Motor neuron (in vitro differentiated cells): ENCODE measurements at regions not wholly inside any gene's neighbourhood (a gene's known extent, or its start where the extent isn't known, plus 50 kb on each side); places are given as distances from the start of the nearest gene placed in this dataset.
"Not testable (repeated sequence)": the region's sequence is repeated elsewhere in the genome, so short reads cannot be mapped to it uniquely, and the experiment has no call there.

ENCODE experiments used
- ATAC-seq, 8 experiments: fragments of 200-7000 bp; cut with Tn5 transposase; replicated peaks in 6 of 8; 2 replicates each; pipeline ENCODE4 v1.8.0; 2021; ENCODE audit warnings: mild to moderate bottlenecking in 8 of 8, moderate library complexity in 8 of 8
- H3K27ac ChIP-seq, 2 donors: fragments of 250-450 bp; sonication (Bioruptor Pico); 2 replicates each; pipeline ENCODE4 v1.9.0; 2021; ENCODE audit warnings: antibody characterized with exemption in 2 of 2, mild to moderate bottlenecking in 2 of 2, moderate library complexity in 1 of 2
- H3K4me1 ChIP-seq, 2 donors: fragments of 250-450 bp; sonication (Bioruptor Pico); replicated peaks in 1 of 2; 2 replicates each; pipeline ENCODE4 v1.6.1; 2021; ENCODE audit warnings: antibody characterized with exemption in 2 of 2, mild to moderate bottlenecking in 2 of 2, moderate library complexity in 1 of 2
- H3K4me3 ChIP-seq, 5 donors: fragments of 250-450 bp; sonication (Bioruptor Pico); 2 replicates each; pipeline ENCODE4 v1.9.0; 2021; ENCODE audit warnings: antibody characterized with exemption in 5 of 5, mild to moderate bottlenecking in 5 of 5, moderate library complexity in 4 of 5
- WGBS, 10 experiments: fragments of 450-650 bp; shearing (Covaris generic); methylation state at CpG; one replicate each; pipeline ENCODE4 v1.0.0; 2022; 5-methylcytosine and 5-hydroxymethylcytosine counted together
- in situ Hi-C, 9 experiments: fragments of 400-800 bp; cut with MboI; loops; one replicate each; pipeline ENCODE4 v1.15.0; 2021; ENCODE audit warnings: low sequenced_read_pairs in 9 of 9, low pct_unique_long_range_greater_than_20kb in 2 of 9; ENCODE audit not compliant: unreplicated experiment in 9 of 9

DNA sequence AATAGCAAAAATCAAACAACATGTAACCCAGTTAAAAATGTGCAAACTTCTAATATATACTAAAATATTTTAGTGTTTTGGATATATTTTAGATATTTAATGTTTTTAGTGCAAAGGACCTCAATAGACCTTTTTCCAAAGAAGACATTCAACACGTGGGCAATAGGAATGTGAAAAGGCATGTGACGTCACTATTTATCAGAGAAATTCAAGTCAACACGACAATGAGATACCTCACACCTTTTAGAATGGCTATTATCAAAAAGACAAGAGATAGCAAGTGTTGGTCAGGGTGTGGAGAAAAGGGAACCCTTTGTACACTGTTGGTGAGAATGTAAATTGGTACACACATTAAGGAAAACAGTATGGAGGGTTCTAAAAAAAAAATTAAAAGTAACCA is 115.6 kb upstream of the FAM47B start:
- 0 to 80% (median 75%) methylated on average over 1 to 2 of the region's 3 CpGs; no CpG with 5 or more reads in 7 of the 10 experiments for WGBS, 10 experiments
- H3K4me3 ChIP-seq, result no peak overlapping the region
- H3K4me1 ChIP-seq, result no peaks in the 10 kb centered on the region
- ATAC-seq, result no peak
- in situ Hi-C loops, result no loop called here
- no peak overlapping the region for H3K27ac ChIP-seq

DNA sequence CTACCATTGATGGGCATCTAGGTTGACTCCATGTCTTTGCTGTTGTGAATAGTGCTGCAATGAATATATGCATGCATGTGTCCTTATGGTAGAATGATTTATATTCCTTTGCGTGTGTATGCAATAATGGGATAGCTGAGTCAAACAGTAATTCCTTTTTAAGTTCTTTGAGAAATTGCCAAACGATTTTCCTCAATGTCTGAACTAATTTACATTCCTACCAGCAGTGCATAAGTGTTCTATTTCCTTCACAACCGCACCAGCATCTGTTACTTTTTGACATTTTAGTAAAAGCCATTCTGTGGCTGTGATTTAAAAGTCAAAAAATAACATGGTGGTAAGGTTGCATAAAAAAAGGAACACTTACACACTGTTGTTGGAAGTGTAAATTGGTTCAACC is 103.1 kb upstream of the FAM47B start:
- no peaks in the 10 kb centered on the region for H3K4me1 ChIP-seq
- WGBS, 10 experiments, result 0 to 100% (median 52%) methylated on average over 1 to 3 of the region's 3 CpGs; no CpG with 5 or more reads in 4 of the 10 experiments
- no peak overlapping the region for H3K4me3 ChIP-seq
- ATAC-seq, result no peak
- in situ Hi-C loops, result no loop called here
- no peak overlapping the region for H3K27ac ChIP-seq

DNA sequence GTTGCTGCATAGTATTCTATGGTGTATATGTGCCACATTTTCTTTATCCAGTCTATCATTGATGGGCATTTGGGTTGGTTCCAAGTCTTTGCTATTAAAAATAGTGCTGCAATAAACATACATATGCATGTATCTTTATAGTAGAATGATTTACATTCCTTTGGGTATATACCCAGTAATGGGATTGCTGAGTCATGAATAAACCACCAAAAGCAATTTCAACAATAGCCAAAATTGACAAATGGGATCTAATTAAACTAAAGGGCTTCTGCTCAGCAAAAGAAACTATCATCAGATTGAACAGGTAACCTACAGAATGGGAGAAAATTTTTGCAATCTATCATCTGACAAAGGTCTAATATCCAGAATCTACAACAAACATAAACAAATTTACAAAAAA is 101.4 kb upstream of the FAM47B start:
- H3K4me3 ChIP-seq, ATAC-seq, H3K4me1 ChIP-seq, H3K27ac ChIP-seq, in situ Hi-C loops: not testable (repeated sequence)

DNA sequence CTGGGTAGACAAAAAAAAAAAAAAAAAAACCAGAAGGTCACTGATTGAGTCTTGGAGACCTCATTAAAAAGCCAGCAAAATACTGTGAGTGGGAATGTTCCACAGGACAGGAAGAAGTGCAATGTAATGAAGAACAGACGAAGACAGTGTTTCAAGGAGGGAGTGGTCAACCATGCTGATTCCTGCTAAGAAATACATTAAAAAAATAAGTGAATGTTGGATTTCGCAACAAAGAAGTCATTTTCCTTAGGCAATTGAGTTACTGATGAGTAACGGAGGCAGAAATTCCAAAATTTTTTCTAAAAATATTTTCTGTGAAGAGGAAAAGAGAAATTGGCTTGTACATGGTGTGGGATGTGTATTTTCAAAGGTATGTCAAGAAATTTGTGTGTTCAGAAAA is 94.3 kb upstream of the FAM47B start:
- Histone ChIP-seq H3K4me3 (no peak overlapping the region), H3K4me1 (no peaks in the 10 kb centered on the region), H3K27ac (no peak overlapping the region)
- WGBS, 10 experiments, result 0 to 100% (median 34%) methylated on average over 1 to 3 of the region's 3 CpGs; no CpG with 5 or more reads in 3 of the 10 experiments
- no peak for ATAC-seq
- in situ Hi-C loops, result no loop called here

DNA sequence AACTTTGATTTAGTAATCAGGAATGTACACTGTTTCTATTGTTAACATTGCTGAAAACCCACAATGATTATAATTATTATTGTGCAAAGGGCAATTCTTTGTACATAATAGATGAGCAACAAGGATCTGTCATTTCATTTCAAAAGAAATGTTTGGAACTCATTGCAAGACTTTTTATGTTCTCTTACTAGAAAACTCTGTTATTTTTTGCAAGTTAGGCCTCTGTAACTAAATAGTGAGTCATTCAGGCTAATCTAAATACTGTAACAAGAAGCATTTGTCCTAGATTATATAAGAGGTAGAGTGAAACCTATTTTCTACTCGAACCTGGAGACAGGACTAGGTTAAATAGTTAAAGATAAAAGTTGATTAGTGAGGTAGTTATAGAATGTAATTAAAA is 93.2 kb upstream of the FAM47B start:
- in situ Hi-C loops, result no loop called here
- no peak for ATAC-seq
- no peak overlapping the region for H3K4me3 ChIP-seq
- H3K27ac ChIP-seq, result no peak overlapping the region
- 10 to 50% methylated on average over 1 of the region's 1 CpG; no CpG with 5 or more reads in 8 of the 10 experiments for WGBS, 10 experiments
- H3K4me1 ChIP-seq, result no peaks in the 10 kb centered on the region

DNA sequence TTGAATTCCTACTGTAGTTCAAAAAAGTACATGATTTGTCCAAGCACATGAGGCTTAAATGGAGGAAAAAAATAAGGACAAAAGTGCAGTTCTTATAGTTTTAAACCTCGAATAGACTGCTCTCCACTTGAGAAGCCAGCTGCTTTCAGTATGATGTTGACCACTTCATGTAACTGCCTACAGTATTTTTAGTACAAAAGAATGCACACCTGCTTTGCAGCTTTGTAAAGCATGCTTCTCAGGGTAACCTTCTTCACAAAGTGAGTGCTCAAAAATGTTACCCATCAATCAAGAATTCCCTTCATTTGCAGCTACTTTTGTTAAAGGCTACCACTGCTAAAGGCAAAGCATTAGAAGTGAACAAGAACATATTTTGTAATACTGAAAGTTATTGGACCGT is 83.4 kb upstream of the FAM47B start:
- no peak for ATAC-seq
- in situ Hi-C loops, result no loop called here
- no peak overlapping the region for H3K27ac ChIP-seq
- no peak overlapping the region for H3K4me3 ChIP-seq
- WGBS, 10 experiments, result 14 to 89% (median 31%) methylated on average over 1 to 2 of the region's 2 CpGs; no CpG with 5 or more reads in 5 of the 10 experiments
- H3K4me1 ChIP-seq, result no peaks in the 10 kb centered on the region

DNA sequence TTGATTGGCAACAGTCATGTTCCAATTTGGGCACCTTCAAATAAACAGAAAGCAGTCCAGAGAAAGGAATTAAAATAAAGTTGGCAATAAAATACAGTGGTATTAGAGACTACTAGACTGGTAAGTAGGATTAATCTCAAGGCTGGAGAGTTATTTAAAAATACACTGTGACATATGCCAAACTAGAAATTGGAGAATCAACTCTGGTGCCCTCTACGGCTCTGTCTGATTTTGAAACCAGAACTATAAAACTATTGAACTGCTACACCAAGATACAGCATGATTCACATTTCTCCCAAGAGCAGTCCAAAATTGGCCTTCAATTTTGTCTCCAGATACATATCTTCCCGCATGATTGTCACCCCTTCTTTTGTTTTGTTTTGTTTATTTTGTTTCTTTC is 78.7 kb upstream of the FAM47B start:
- Histone ChIP-seq H3K4me1 (no peaks in the 10 kb centered on the region), H3K4me3 (no peak overlapping the region), H3K27ac (no peak overlapping the region)
- WGBS, 10 experiments, result 49 to 100% (median 82%) methylated on average over 1 to 2 of the region's 2 CpGs; no CpG with 5 or more reads in 3 of the 10 experiments
- ATAC-seq, result no peak
- in situ Hi-C loops, result no loop called here

DNA sequence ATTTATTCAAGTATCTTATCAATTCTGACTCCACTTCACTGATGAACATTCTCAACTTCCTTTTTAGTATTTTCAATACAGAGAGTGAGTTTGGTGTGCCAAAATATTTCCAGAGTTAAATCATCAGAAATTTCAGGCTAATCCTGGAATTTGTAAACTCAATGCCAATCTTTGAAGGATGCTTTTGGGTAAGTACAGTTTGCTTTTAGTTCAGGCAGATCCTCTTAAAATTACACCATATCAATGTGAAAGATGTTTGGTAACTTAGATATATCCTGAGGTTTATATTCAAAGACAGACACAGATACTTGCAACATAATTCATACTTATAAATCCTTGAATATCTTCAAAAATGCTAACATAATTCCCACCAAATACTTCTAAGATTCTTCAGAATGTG is 76.0 kb upstream of the FAM47B start:
- no peak for ATAC-seq
- Histone ChIP-seq H3K4me1 (no peaks in the 10 kb centered on the region), H3K27ac (no peak overlapping the region), H3K4me3 (no peak overlapping the region)
- in situ Hi-C loops, result no loop called here

DNA sequence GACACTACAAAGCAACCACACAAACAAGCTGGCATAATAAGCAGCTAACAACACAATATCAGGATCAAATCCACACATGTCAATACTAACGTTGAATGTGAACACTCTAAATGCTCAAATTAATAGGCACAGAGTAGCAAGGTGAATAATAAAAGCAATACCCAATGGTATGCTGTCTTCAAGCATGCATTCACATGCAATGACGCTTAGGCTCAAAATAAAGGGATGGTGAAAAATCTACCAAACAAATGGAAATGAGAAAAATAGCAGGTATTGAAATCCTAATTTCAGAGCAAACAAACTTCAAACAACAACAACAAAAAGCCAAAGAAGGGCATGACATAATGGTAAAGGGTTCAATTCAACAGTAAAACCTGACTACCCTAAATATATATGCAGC is 74.0 kb upstream of the FAM47B start:
- H3K27ac ChIP-seq, result no peak overlapping the region
- H3K4me3 ChIP-seq, result no peak overlapping the region
- no peak for ATAC-seq
- in situ Hi-C loops, result no loop called here
- H3K4me1 ChIP-seq, result no peaks in the 10 kb centered on the region
- WGBS, 10 experiments, result 20 to 80% (median 46%) methylated on average over 1 to 2 of the region's 2 CpGs; no CpG with 5 or more reads in 5 of the 10 experiments

DNA sequence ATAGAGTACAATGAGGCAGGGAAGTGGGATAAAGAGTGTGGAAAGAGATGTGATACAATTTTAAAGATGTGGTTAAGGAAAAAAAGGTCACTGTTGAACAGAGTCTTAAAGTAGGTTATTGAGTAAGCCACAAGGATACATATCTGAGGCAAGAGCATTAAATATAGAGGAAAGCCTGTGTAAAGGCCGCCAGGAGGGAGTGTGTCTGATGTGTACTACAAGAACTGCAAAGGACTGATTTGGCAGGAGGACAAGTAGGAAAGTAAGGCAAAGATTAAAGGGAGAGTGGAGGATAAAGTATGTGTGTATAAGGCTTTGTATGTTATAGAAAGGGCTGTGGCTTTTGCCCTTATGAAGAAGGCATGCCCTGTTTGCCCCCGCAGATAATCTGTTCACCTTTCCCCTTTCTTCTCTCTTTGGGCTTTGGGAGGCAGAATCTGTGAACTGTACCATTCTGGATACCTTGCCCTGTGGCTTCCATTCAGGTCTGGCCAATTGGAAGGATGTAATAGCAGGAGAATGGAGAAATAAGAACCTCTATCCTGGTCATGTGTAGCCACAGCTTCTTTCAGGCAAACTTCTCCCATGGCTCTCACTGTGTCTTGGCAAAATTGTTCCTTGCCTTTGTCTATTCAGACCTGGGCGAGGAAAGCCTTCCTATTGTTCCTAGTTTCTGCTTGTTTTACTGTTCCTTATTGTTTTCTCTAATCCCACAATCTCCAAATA is 68.9 kb upstream of the FAM47B start:
- WGBS, 10 experiments, result 46 to 60% (median 57%) methylated on average over 1 to 3 of the region's 3 CpGs; no CpG with 5 or more reads in 7 of the 10 experiments
- H3K4me3 ChIP-seq, result no peak overlapping the region
- H3K27ac ChIP-seq, result no peak overlapping the region
- no peaks in the 10 kb centered on the region for H3K4me1 ChIP-seq
- ATAC-seq, result no peak
- in situ Hi-C loops, result no loop called here

DNA sequence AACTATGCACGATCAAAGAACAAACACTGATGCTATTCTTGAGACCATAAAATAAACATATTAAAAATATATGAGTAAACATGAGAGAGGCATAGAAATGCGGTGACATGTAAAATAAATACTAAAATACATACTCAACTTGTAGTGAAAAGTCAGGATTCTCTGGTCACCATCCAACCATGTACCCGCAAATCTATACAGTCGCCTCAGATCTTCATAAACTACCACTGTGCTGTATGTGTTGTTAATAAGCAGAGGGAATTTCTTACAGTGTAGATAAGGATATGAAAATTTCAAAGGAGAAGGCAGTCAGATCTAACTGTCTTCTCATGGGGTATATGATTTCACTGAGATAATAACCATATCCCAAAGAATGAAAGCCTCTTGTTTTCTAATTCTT is 67.8 kb upstream of the FAM47B start:
- ATAC-seq, result no peak
- 0 to 100% (median 79%) methylated on average over 1 to 4 of the region's 4 CpGs; no CpG with 5 or more reads in 4 of the 10 experiments for WGBS, 10 experiments
- Histone ChIP-seq H3K4me1 (no peaks in the 10 kb centered on the region), H3K27ac (no peak overlapping the region), H3K4me3 (no peak overlapping the region)
- in situ Hi-C loops, result no loop called here

DNA sequence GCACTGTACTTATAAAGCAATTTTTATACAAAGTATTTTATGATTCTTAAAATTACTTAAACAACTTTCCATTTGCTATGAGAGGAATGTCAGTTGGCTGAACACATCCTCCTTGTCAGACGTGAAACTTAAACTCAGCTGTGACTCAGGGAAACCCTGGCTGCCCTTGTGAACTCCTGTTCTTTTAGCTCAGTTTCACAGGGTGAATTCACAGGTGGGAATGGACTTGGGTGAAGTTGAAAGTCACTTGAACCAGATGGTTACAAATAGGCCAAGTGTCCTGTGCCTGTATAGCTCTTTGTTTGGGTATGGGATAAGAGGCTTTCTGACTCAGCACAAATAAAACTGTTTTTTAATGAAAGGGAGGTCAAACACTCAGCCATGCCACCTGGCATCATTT is 67.4 kb upstream of the FAM47B start:
- WGBS, 10 experiments, result 0 to 80% methylated on average over 1 of the region's 1 CpG; no CpG with 5 or more reads in 8 of the 10 experiments
- in situ Hi-C loops, result no loop called here
- Histone ChIP-seq H3K4me1 (no peaks in the 10 kb centered on the region), H3K27ac (no peak overlapping the region), H3K4me3 (no peak overlapping the region)
- ATAC-seq, result peak in 2 of 8 experiments; percentile 10 to 55

DNA sequence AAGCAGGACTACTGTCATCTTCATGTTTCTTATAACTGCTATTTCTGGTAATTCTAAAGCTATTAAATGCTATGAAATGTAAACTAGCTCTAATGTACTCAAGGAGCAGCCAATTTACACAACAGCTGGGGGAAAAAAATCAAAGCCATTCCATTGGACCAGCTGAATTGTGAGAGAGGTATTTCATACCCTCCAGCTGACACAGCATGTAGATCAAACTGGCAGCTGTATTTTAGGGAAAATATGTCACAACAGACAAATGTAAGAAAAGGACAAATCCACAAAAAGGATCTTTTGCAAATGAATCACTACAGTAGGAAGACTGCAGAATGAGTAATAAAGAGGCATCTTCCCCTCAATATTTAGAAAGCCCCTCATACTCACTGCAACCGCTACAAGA is 65.2 kb upstream of the FAM47B start:
- in situ Hi-C loops, result no loop called here
- ATAC-seq, result no peak
- 60 to 67% methylated on average over 1 of the region's 1 CpG; no CpG with 5 or more reads in 8 of the 10 experiments for WGBS, 10 experiments
- H3K27ac ChIP-seq, result no peak overlapping the region
- H3K4me1 ChIP-seq, result no peaks in the 10 kb centered on the region
- no peak overlapping the region for H3K4me3 ChIP-seq

DNA sequence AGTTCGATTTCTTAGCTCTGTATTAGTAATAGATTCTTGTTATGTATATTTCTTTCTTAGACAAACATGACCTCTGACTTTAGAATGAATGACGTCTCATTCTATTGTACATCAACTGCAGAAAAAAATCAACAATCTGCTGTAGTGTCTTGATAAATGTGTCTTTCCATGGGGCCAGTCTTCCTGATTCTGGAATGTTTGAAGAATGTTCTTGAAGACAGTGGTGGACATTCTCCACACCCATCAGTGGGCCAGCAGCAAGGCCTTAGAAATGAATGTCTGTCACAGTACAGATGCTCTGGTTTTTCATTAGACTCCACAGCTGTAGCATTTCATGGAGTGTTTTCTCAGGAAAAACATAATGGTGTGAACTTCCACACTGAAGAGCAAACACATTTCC is 63.2 kb upstream of the FAM47B start:
- H3K4me3 ChIP-seq, result no peak overlapping the region
- in situ Hi-C loops, result no loop called here
- no peaks in the 10 kb centered on the region for H3K4me1 ChIP-seq
- WGBS, 10 experiments, result 37 to 80% (median 70%) methylated on average over 1 to 2 of the region's 2 CpGs; no CpG with 5 or more reads in 5 of the 10 experiments
- ATAC-seq, result peak in 1 of 8 experiments; percentile 52
- no peak overlapping the region for H3K27ac ChIP-seq
